ENCODE measurements at regions not wholly inside any gene's neighbourhood (a gene's known extent, or its start where the extent isn't known, plus 50 kb on each side); places are given as distances from the start of the nearest gene placed in this dataset.
"Not testable (repeated sequence)": the region's sequence is repeated elsewhere in the genome, so short reads cannot be mapped to it uniquely, and the experiment has no call there.

- H3K4me1 Mint-ChIP-seq; H3K27me3 ChIP-seq (ENCODE audit: control insufficient read depth in 2 of 2, insufficient read depth in 2 of 2, low read length in 2 of 2); H3K4me3 Mint-ChIP-seq; H3K9me3 ChIP-seq (replicated peaks in 1 of 2; ENCODE audit: control insufficient read depth in 1 of 2, insufficient read depth in 1 of 2, low read length in 2 of 2); H3K79me2 ChIP-seq (ENCODE audit: insufficient read depth, low read length); H2AFZ ChIP-seq (ENCODE audit: insufficient read depth, low read depth, low read length, poor library complexity, severe bottlenecking); H3K27me3 Mint-ChIP-seq (ENCODE audit: low read depth in 3 of 3); intact Hi-C loops (cut with micrococcal nuclease); H3K36me3 ChIP-seq (replicated peaks in 1 of 2; ENCODE audit: control insufficient read depth in 1 of 2, insufficient read depth in 2 of 2, low read length in 2 of 2); H3K4me2 ChIP-seq (replicated peaks; ENCODE audit: extremely low read depth, low read length, poor library complexity, severe bottlenecking); H4K20me1 ChIP-seq (ENCODE audit: insufficient read depth, low read length); H3K27ac Mint-ChIP-seq; H3K9ac ChIP-seq (ENCODE audit: insufficient read depth, low read length, poor library complexity, severe bottlenecking); H3K27ac ChIP-seq (ENCODE audit: low read depth in 1 of 2, low read length in 2 of 2); H3K36me3 Mint-ChIP-seq; H3K4me3 ChIP-seq (replicated peaks in 1 of 3; ENCODE audit: low read depth in 2 of 3, low read length in 3 of 3); H3K4me1 ChIP-seq (ENCODE audit: control insufficient read depth in 1 of 2, insufficient read depth in 2 of 2, low read length in 2 of 2); DNase-seq: not testable (repeated sequence)
- 86% methylated on average over 5 of the region's 5 CpGs for WGBS (ENCODE audit: insufficient coverage)
- H3K9me3 Mint-ChIP-seq, result peaks cover 5 to 19% (median 16%) of the 10 kb centered on the region in 7 donors
Observed at GRCh38 chr14:48259232-48259631, 583.8 kb upstream of the MDGA2 start.

GRCh38 chr14:48258703-48259102, 583.3 kb upstream of the MDGA2 start:
- H3K36me3 Mint-ChIP-seq; H3K27ac Mint-ChIP-seq; H3K4me3 ChIP-seq (replicated peaks in 1 of 3; ENCODE audit: low read depth in 2 of 3, low read length in 3 of 3); H3K27ac ChIP-seq (ENCODE audit: low read depth in 1 of 2, low read length in 2 of 2); DNase-seq; H3K4me2 ChIP-seq (replicated peaks; ENCODE audit: extremely low read depth, low read length, poor library complexity, severe bottlenecking); H3K27me3 ChIP-seq (ENCODE audit: control insufficient read depth in 2 of 2, insufficient read depth in 2 of 2, low read length in 2 of 2); H3K4me1 ChIP-seq (ENCODE audit: control insufficient read depth in 1 of 2, insufficient read depth in 2 of 2, low read length in 2 of 2); H3K9ac ChIP-seq (ENCODE audit: insufficient read depth, low read length, poor library complexity, severe bottlenecking); H3K9me3 ChIP-seq (replicated peaks in 1 of 2; ENCODE audit: control insufficient read depth in 1 of 2, insufficient read depth in 1 of 2, low read length in 2 of 2); H3K4me3 Mint-ChIP-seq; H3K79me2 ChIP-seq (ENCODE audit: insufficient read depth, low read length); H3K36me3 ChIP-seq (replicated peaks in 1 of 2; ENCODE audit: control insufficient read depth in 1 of 2, insufficient read depth in 2 of 2, low read length in 2 of 2); H3K27me3 Mint-ChIP-seq (ENCODE audit: low read depth in 3 of 3); H3K4me1 Mint-ChIP-seq; H4K20me1 ChIP-seq (ENCODE audit: insufficient read depth, low read length); H2AFZ ChIP-seq (ENCODE audit: insufficient read depth, low read depth, low read length, poor library complexity, severe bottlenecking); intact Hi-C loops (cut with micrococcal nuclease): not testable (repeated sequence)
- peaks cover 5 to 19% (median 16%) of the 10 kb centered on the region in 7 donors for H3K9me3 Mint-ChIP-seq
- WGBS (ENCODE audit: insufficient coverage), result 85% methylated on average over 8 of the region's 9 CpGs

GRCh38 chr14:48253020-48253419, 577.6 kb upstream of the MDGA2 start:
- H3K4me3 ChIP-seq (replicated peaks in 1 of 3; ENCODE audit: low read depth in 2 of 3, low read length in 3 of 3), result no peak overlapping the region
- no CpG with 5 or more reads among the region's 4 CpGs for WGBS (ENCODE audit: insufficient coverage)
- TF ChIP-seq CTCF (IDR thresholded peaks at IDR 0.05), result no peak
- H4K20me1 ChIP-seq (ENCODE audit: insufficient read depth, low read length), result no peaks in the 10 kb centered on the region
- Mint-ChIP-seq H3K27ac (no peak overlapping the region), H3K36me3 (no peaks in the 10 kb centered on the region), H3K27me3 (ENCODE audit: low read depth in 3 of 3) (no peaks in the 10 kb centered on the region), H3K9me3 (peaks cover 2 to 7% (median 2%) of the 10 kb centered on the region in 7 donors), H3K4me1 (no peaks in the 10 kb centered on the region), H3K4me3 (no peak overlapping the region)
- H3K4me1 ChIP-seq (ENCODE audit: control insufficient read depth in 1 of 2, insufficient read depth in 2 of 2, low read length in 2 of 2), result no peaks in the 10 kb centered on the region
- DNase-seq, result no peak
- H3K4me2 ChIP-seq (replicated peaks; ENCODE audit: extremely low read depth, low read length, poor library complexity, severe bottlenecking), result no peak overlapping the region
- H3K27ac ChIP-seq (ENCODE audit: low read depth in 1 of 2, low read length in 2 of 2), result no peak overlapping the region
- H3K9me3 ChIP-seq (replicated peaks in 1 of 2; ENCODE audit: control insufficient read depth in 1 of 2, insufficient read depth in 1 of 2, low read length in 2 of 2), result no peaks in the 10 kb centered on the region
- no peak overlapping the region for H3K9ac ChIP-seq (ENCODE audit: insufficient read depth, low read length, poor library complexity, severe bottlenecking)
- H3K79me2 ChIP-seq (ENCODE audit: insufficient read depth, low read length), result no peaks in the 10 kb centered on the region
- H3K27me3 ChIP-seq (ENCODE audit: control insufficient read depth in 2 of 2, insufficient read depth in 2 of 2, low read length in 2 of 2), result no peaks in the 10 kb centered on the region
- H3K36me3 ChIP-seq (replicated peaks in 1 of 2; ENCODE audit: control insufficient read depth in 1 of 2, insufficient read depth in 2 of 2, low read length in 2 of 2), result no peaks in the 10 kb centered on the region
- no peak overlapping the region for H2AFZ ChIP-seq (ENCODE audit: insufficient read depth, low read depth, low read length, poor library complexity, severe bottlenecking)
- intact Hi-C loops (cut with micrococcal nuclease), result no loop called here
